ENCODE measurements at regions not wholly inside any gene's neighbourhood (a gene's known extent, or its start where the extent isn't known, plus 50 kb on each side); places are given as distances from the start of the nearest gene placed in this dataset.

- Histone ChIP-seq H3K27me3 (ENCODE audit: control insufficient read depth in 2 of 2, insufficient read depth in 2 of 2, low read length in 2 of 2) (no peaks in the 10 kb centered on the region), H3K4me3 (peak overlapping the region; percentile 32), H3K79me2 (ENCODE audit: control insufficient read depth, insufficient read depth, low read length) (peaks cover 64% of the 10 kb centered on the region), H3K36me3 (ENCODE audit: control insufficient read depth, insufficient read depth, low read length) (no peaks in the 10 kb centered on the region), H3K27ac (ENCODE audit: extremely low read depth, low read depth, low read length) (peak overlapping the region; percentile 88), H3K4me1 (replicated peaks in 1 of 2; ENCODE audit: control insufficient read depth in 2 of 2, insufficient read depth in 2 of 2, low read length in 2 of 2) (peaks cover 14 to 37% of the 10 kb centered on the region in 2 experiments), H3K4me2 (ENCODE audit: insufficient read depth, low read length) (peak overlapping the region; percentile 75), H3K9me3 (replicated peaks; ENCODE audit: control insufficient read depth, insufficient read depth, low read depth, low read length) (no peaks in the 10 kb centered on the region), H2AFZ (ENCODE audit: low read depth, low read length) (peak overlapping the region; percentile 92), H3K9ac (ENCODE audit: insufficient read depth in 1 of 2, low read depth in 2 of 2, low read length in 2 of 2) (peak overlapping the region in 1 of 2 experiments; percentile 74; a peak in 2 of 4 replicates), H3K9me1 (ENCODE audit: control insufficient read depth, insufficient read depth, low read length) (no peaks in the 10 kb centered on the region), H4K20me1 (replicated peaks; ENCODE audit: control insufficient read depth, insufficient read depth, low read length) (no peaks in the 10 kb centered on the region)
- ChIA-PET POLR2A (interaction anchor here (0.7 to 1.4 kb wide), 2 partner anchors 10 to 13 kb away, joined by 3 to 5 read pairs; no protein-coding TSS in a partner anchor), CTCF (ENCODE audit: low intra/inter-chr PET ratio) (no interaction called here)
- ATAC-seq (peak; percentile 13), DNase-seq (ENCODE audit: extremely low read depth in 1 of 4, low spot score in 3 of 4) (no peak), FAIRE-seq (no peak)
- in situ Hi-C loops (cut with MboI), result no loop called here
- intact Hi-C loops (cut with micrococcal nuclease), result no loop called here
- no TSS peak for BruUV-seq (replicated peaks)
- whole genome bisulfite sequencing (ENCODE audit: insufficient coverage, low coverage, missing lambda C conversion rate), result 0% methylated on average over 3 of the region's 3 CpGs
- TF ChIP-seq, protein P1, sequence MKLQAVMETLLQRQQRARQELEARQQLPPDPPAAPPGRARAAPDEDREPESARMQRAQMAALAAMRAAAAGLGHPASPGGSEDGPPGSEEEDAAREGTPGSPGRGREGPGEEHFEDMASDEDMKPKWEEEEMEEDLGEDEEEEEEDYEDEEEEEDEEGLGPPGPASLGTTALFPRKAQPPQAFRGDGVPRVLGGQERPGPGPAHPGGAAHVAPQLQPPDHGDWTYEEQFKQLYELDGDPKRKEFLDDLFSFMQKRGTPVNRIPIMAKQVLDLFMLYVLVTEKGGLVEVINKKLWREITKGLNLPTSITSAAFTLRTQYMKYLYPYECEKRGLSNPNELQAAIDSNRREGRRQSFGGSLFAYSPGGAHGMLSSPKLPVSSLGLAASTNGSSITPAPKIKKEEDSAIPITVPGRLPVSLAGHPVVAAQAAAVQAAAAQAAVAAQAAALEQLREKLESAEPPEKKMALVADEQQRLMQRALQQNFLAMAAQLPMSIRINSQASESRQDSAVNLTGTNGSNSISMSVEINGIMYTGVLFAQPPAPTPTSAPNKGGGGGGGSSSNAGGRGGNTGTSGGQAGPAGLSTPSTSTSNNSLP (IDR thresholded peaks at IDR 0.05; ENCODE audit: borderline replicate concordance, low read depth, low read length), result 0 out of 2 replicates have a peak, but pooled peaks have one; percentile 23
- TF ChIP-seq CBFA2T3 (IDR thresholded peaks at IDR 0.05) (peak; percentile 24; the same call in 1 of the 2 replicates), THRB (CRISPR knock-in tag; conservative IDR thresholded peaks at IDR 0.05) (no peak), ZSCAN32 (CRISPR knock-in tag; IDR thresholded peaks at IDR 0.05) (no peak), SREBF1 (IDR thresholded peaks at IDR 0.05; ENCODE audit: borderline replicate concordance, low read depth, low read length) (no peak), MEIS2 (IDR thresholded peaks at IDR 0.05; ENCODE audit: partially characterized antibody) (peak; percentile 94), SOX6 (IDR thresholded peaks at IDR 0.05) (0 out of 2 replicates have a peak, but pooled peaks have one; percentile 14), RBFOX2 (IDR thresholded peaks at IDR 0.05; ENCODE audit: low read depth, low read length) (peak; percentile 19; the same call in 1 of the 2 replicates), HNRNPLL (IDR thresholded peaks at IDR 0.05; ENCODE audit: low read depth, low read length, poor library complexity, severe bottlenecking) (peak; percentile 66), TBP (optimal IDR thresholded peaks at IDR 0.05; ENCODE audit: low read depth, low read length) (peak; percentile 11), ETV1 (tag; conservative IDR thresholded peaks at IDR 0.05; ENCODE audit: low read depth) (0 out of 2 replicates have a peak, but pooled peaks have one; percentile 22), ZFP36 (IDR thresholded peaks at IDR 0.05; ENCODE audit: low read depth, low read length, partially characterized antibody) (no peak), MEF2D (tag; conservative IDR thresholded peaks at IDR 0.05; ENCODE audit: low read depth) (0 out of 2 replicates have a peak, but pooled peaks have one; percentile 39)
- TF ChIP-seq, protein P2, sequence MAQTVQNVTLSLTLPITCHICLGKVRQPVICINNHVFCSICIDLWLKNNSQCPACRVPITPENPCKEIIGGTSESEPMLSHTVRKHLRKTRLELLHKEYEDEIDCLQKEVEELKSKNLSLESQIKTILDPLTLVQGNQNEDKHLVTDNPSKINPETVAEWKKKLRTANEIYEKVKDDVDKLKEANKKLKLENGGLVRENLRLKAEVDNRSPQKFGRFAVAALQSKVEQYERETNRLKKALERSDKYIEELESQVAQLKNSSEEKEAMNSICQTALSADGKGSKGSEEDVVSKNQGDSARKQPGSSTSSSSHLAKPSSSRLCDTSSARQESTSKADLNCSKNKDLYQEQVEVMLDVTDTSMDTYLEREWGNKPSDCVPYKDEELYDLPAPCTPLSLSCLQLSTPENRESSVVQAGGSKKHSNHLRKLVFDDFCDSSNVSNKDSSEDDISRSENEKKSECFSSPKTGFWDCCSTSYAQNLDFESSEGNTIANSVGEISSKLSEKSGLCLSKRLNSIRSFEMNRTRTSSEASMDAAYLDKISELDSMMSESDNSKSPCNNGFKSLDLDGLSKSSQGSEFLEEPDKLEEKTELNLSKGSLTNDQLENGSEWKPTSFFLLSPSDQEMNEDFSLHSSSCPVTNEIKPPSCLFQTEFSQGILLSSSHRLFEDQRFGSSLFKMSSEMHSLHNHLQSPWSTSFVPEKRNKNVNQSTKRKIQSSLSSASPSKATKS (CRISPR knock-in tag; IDR thresholded peaks at IDR 0.05), result no peak
- TF ChIP-seq, protein P3, sequence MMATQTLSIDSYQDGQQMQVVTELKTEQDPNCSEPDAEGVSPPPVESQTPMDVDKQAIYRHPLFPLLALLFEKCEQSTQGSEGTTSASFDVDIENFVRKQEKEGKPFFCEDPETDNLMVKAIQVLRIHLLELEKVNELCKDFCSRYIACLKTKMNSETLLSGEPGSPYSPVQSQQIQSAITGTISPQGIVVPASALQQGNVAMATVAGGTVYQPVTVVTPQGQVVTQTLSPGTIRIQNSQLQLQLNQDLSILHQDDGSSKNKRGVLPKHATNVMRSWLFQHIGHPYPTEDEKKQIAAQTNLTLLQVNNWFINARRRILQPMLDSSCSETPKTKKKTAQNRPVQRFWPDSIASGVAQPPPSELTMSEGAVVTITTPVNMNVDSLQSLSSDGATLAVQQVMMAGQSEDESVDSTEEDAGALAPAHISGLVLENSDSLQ (IDR thresholded peaks at IDR 0.05), result peak; percentile 81
- TF ChIP-seq, protein P4, sequence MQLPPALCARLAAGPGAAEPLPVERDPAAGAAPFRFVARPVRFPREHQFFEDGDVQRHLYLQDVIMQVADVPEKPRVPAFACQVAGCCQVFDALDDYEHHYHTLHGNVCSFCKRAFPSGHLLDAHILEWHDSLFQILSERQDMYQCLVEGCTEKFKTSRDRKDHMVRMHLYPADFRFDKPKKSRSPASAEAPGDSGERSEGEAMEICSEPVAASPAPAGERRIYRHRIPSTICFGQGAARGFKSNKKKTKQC (CRISPR knock-in tag; IDR thresholded peaks at IDR 0.05), result no peak
Measured at GRCh38 chr9:14529054-14529453, 164.2 kb downstream of the ZDHHC21 start.

Measured in K562 (cell line).